GM18951 (cell line): ENCODE measurements at regions not wholly inside any gene's neighbourhood (a gene's known extent, or its start where the extent isn't known, plus 50 kb on each side); places are given as distances from the start of the nearest gene placed in this dataset.

ENCODE experiments used
- POLR2A ChIP-seq: IDR thresholded peaks from 4 replicates; pipeline ENCODE4 v1.6.1; 2011; ENCODE audit warnings: mild to moderate bottlenecking; ENCODE audit not compliant: insufficient read length, insufficient read depth; ENCODE audit errors: extremely low read depth
- in situ Hi-C: fragments of 300-500 bp; cut with MboI; formaldehyde crosslinking; loops from one replicate; pipeline ENCODE4 v1.12.0; 2022; ENCODE audit warnings: low sequenced_read_pairs, mixed read lengths, inconsistent platforms; ENCODE audit not compliant: unreplicated experiment

DNA sequence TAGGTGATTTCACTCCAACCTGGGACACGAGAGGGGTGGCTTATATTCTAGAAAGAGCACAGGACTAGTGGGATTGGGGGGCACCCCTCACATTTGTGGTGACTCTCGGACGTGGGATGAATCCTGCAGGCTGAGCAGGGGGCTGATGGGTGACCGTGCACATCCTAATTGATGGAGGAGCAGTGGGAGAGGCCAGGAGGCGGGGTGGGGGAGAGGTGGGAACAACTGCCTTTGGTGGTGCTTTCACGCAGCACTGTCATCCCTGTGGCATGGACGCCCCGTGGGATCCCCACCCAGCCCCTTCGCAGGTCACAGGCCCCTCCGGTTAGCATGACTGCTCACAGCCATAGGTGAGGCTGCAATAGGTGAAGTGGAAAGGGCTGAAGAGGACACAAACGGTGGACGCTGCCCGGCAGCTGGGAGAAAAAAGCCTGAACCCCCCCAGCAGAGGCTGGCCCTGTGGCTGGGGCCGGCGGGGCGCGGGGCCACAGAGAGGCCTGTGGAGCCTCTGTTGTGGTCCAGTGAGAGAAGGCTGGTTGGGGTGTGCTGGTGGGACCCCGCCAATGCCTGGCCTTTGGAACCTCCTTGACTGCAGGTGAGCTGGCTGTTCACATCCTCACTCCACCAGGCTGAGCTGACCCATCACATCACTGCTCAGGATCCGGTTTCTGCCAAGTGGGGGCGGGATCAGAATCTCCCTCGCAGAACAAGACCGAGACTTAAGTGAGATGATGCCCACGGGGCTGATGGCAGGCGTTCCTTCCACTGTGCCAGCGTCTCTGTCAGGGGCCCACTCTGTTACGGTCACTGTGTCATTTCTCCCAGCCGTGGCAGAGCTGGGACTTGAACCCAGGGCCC is 325.4 kb downstream of the TEX29 start:
- in situ Hi-C loops, result no loop called here
- TF ChIP-seq POLR2A, result no peak

- no peak for TF ChIP-seq POLR2A
- in situ Hi-C loops, result no loop called here
Measured at GRCh38 chr13:111646456-111646855, 326.0 kb downstream of the TEX29 start.

GRCh38 chr13:111648885-111649284 is 328.4 kb downstream of the TEX29 start:
- TF ChIP-seq POLR2A, result no peak
- in situ Hi-C loops, result no loop called here

DNA sequence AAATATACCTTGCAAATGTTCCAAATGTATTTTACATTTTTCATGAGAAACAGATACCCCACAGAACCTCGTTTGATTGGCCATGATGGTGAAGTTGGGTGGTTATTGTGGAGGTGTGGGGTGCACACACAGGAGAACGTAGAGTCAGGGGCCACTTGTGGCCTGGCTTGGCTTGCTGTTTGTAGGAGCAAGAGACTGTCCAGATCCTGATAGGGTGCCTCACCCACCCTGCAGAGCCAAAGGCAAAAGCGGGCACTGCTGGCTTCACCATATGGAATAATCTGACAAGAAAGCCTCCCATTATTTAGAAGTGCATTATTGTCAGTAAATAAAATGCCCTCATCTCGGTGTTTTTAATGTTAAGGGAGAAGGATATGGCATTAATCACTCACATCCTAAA is 330.2 kb downstream of the TEX29 start:
- in situ Hi-C loops, result loop anchor here (25.0 kb wide), 1 partner anchor 137 kb away; no protein-coding TSS in a partner anchor
- TF ChIP-seq POLR2A, result no peak

DNA sequence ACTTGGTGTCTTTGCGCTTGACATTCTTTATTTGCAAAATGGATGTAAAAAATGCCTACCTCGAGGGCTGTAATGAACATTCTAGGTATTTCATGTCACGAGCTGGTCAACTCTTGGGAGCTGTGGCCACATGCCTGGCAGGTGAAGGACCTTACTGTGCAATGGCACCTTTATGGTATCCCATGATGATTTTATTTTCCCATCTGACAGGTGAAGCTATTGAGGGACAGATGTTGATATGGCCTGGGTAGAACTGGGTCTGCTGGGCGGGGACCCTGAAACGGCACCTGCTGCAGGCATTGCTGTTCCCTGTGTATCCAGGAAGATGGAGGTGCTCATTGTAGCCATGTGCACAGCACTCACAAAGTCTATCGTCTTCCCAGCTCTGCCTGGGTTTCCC is 332.2 kb downstream of the TEX29 start:
- TF ChIP-seq POLR2A, result no peak
- in situ Hi-C loops, result loop anchor here (25.0 kb wide), 1 partner anchor 135 kb away; no protein-coding TSS in a partner anchor

DNA sequence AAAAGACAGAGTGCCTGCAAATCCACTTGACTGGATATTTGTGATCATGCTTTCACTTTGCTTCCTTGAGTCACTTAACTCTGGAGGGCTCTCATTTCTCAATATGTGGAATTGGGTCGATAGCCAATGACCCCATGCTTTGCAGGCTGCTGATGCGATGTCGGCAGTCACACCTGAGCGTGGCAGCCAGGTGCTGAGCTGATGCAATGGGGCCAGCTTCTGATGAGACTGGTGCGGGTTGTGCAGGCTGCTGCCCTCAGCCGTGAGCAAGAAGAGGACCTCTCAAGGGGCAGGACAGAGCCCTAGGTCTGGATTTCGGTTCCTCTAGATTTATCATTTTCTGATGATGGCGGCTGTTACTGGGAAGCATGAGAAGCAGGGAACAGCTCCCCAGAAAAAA is 334.1 kb downstream of the TEX29 start:
- no peak for TF ChIP-seq POLR2A
- in situ Hi-C loops, result loop anchor here (25.0 kb wide), 1 partner anchor 133 kb away; no protein-coding TSS in a partner anchor

DNA sequence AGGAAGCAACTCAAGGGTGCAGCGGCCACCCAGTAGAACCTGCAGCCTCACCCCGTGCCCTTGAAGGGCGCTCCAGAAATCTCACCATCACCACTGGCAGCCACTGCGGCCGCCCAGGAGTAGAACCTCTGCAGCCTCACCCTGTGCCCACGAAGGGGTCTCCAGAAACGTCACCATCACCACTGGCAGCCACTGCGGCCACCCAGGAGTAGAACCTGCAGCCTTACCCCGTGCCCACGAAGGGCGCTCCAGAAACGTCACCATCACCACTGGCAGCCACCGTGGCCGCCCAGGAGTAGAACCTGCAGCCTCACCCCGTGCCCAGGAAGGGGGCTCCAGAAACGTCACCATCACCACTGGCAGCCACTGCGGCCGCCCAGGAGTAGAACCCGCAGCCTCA is 336.0 kb downstream of the TEX29 start:
- in situ Hi-C loops, result loop anchor here (25.0 kb wide), 1 partner anchor 131 kb away; no protein-coding TSS in a partner anchor
- TF ChIP-seq POLR2A, result no peak

- in situ Hi-C loops, result loop anchor here (25.0 kb wide), 1 partner anchor 130 kb away; no protein-coding TSS in a partner anchor
- TF ChIP-seq POLR2A, result no peak
Measured at GRCh38 chr13:111657013-111657412, 336.6 kb downstream of the TEX29 start.

GRCh38 chr13:111658145-111659100 is 338.0 kb downstream of the TEX29 start:
- TF ChIP-seq POLR2A, result no peak
- in situ Hi-C loops, result loop anchor here (25.0 kb wide), 1 partner anchor 129 kb away; no protein-coding TSS in a partner anchor

DNA sequence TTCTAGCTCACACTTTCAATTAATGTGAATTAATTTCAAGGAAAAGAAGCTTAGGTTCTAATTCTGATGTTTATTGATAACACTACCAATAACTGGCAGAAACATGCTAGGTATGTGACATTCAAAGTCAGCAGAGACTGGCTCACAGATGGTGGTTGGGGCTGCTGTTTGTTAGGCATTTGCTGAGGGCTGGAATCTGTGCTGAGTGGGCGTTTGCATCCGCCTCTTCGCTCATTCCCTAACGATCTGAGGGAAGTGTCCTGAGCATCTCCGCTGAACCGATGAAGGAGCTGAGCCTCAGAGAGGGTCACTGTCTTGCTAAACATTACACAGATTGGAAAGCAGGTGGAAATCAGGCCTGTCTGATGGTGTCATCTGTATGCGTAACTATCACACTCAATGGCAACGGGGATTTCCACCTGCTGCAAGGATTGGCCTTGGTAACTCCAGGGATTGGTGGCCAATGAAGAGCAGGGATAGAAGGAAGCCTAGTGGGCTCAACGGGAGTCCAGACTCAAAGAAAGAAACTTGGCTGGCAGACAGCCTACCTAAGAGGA is 338.9 kb downstream of the TEX29 start:
- TF ChIP-seq POLR2A, result no peak
- in situ Hi-C loops, result loop anchor here (25.0 kb wide), 1 partner anchor 128 kb away; no protein-coding TSS in a partner anchor

DNA sequence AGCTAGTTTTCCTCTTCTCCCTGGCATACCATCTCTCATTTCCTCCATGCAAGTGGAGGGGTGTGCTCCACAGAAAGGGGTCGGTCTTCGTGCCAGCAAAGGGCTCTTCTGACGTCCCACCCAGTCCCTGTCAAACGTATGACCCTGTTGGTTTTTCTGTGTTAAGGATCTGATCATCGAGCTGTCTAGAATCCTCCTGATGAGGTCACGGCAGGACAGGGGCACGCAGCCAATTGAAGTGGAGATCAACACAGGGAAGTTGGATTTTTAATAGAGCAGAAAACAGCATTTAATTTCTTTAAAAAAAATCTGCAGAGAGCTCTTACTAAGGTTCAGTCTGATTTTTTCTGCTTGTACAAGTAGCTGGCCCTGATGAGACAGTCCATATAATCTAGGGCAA is 339.4 kb downstream of the TEX29 start:
- TF ChIP-seq POLR2A, result no peak
- in situ Hi-C loops, result loop anchor here (25.0 kb wide), 1 partner anchor 127 kb away; no protein-coding TSS in a partner anchor

DNA sequence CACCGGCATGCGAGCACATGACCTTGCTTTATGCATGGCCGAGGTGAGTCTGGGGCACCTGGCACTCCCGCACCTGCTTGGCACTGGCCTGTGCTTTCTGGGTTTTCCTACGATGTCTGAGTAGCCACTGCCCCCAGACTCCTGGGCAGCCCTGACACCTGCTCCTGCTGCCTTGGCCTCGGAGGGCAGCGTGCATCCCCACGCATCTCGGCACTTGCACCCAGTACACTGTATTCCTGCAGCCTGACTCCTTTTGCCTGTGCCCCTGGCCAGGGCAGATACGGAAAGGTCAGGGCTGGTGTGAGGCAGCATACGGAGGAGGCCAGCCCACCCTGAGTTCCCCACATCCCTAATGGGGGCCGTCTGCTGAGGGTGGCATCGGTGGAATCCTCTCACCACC is 340.6 kb downstream of the TEX29 start:
- TF ChIP-seq POLR2A, result no peak

More for the DNA sequence above, 340.6 kb downstream of the TEX29 start:
- in situ Hi-C loops, result loop anchor here (25.0 kb wide), 1 partner anchor 126 kb away; no protein-coding TSS in a partner anchor
